ENCODE measurements at regions not wholly inside any gene's neighbourhood (a gene's known extent, or its start where the extent isn't known, plus 50 kb on each side); places are given as distances from the start of the nearest gene placed in this dataset.

GRCh38 chr3:66747696-66748095 lies 246.9 kb upstream of the LRIG1 start:
- no peaks in the 10 kb centered on the region for H3K4me1 ChIP-seq (replicated peaks in 1 of 4; ENCODE audit: control insufficient read depth in 3 of 4, insufficient read depth in 4 of 4, low read length in 3 of 4)
- H2AFZ ChIP-seq (ENCODE audit: low read length): no peak overlapping the region
- H3K56ac ChIP-seq (replicated peaks; ENCODE audit: insufficient read length, low read depth, low read length): no peak overlapping the region
- H2BK5ac ChIP-seq (ENCODE audit: low read depth, low read length): no peak overlapping the region
- no peak overlapping the region for H3K27ac ChIP-seq (ENCODE audit: low read depth, low read length)
- no peaks in the 10 kb centered on the region for H4K20me1 ChIP-seq (replicated peaks in 1 of 2; ENCODE audit: control insufficient read depth in 1 of 2, insufficient read depth in 2 of 2, low read length in 2 of 2)
- no peaks in the 10 kb centered on the region for H3K23me2 ChIP-seq (ENCODE audit: low read depth, low read length)
- H3K14ac ChIP-seq (ENCODE audit: insufficient read length): no peak overlapping the region
- no peaks in the 10 kb centered on the region for H3K79me1 ChIP-seq (ENCODE audit: low read depth, low read length)
- H3K4me3 ChIP-seq (ENCODE audit: extremely low read depth in 1 of 4, insufficient read depth in 2 of 4, low read depth in 3 of 4, low read length in 4 of 4): no peak overlapping the region
- H3K4ac ChIP-seq (replicated peaks; ENCODE audit: insufficient read length, low read depth, low read length): no peak overlapping the region
- no peak overlapping the region for H2BK15ac ChIP-seq (ENCODE audit: low read length)
- H2BK12ac ChIP-seq (ENCODE audit: low read depth, low read length): no peak overlapping the region
- H3K79me2 ChIP-seq (ENCODE audit: control insufficient read depth in 1 of 2, insufficient read depth in 2 of 2, low read length in 2 of 2): no peaks in the 10 kb centered on the region
- H3K9me3 ChIP-seq (ENCODE audit: insufficient read depth in 2 of 2, low read depth in 1 of 2, low read length in 1 of 2): no peaks in the 10 kb centered on the region
- CTCF ChIA-PET (ENCODE audit: partially characterized antibody): interaction anchor here (0.9 to 1.8 kb wide), 5 partner anchors 9 to 340 kb away, joined by 3 to 5 read pairs (median 4); no protein-coding TSS in a partner anchor
- no peak overlapping the region for H4K8ac ChIP-seq (ENCODE audit: extremely low read depth, insufficient read depth, low read length)
- H3K23ac ChIP-seq (ENCODE audit: insufficient read length): no peak overlapping the region
- no peak overlapping the region for H3K18ac ChIP-seq (ENCODE audit: extremely low read depth, low read length)
- no peak overlapping the region for H4K5ac ChIP-seq (ENCODE audit: insufficient read length, low read depth, low read length)
- no peak overlapping the region for H2BK20ac ChIP-seq (ENCODE audit: low read length)
- no peak overlapping the region for H4K91ac ChIP-seq (replicated peaks; ENCODE audit: insufficient read length, low read length)
- POLR2A ChIA-PET (ENCODE audit: partially characterized antibody): no interaction called here
- H3K4me2 ChIP-seq (ENCODE audit: insufficient read depth in 1 of 2, low read depth in 2 of 2, low read length in 2 of 2): no peak overlapping the region
- no peak overlapping the region for H2AK5ac ChIP-seq (ENCODE audit: low read depth, low read length)
- 82% methylated on average over 4 of the region's 4 CpGs; no CpG with 5 or more reads in 1 of the 2 experiments for WGBS, 2 experiments (ENCODE audit: extremely low coverage in 1 of 2, insufficient coverage in 1 of 2, insufficient read length in 1 of 2, insufficient replicate concordance in 2 of 2, low coverage in 1 of 2, low lambda C conversion rate in 2 of 2, missing lambda C conversion rate in 1 of 2)
- no peak for FAIRE-seq
- DNase-seq (ENCODE audit: low read depth in 1 of 2, low spot score in 2 of 2): no peak
- H3K36me3 ChIP-seq (ENCODE audit: control insufficient read depth in 2 of 4, insufficient read depth in 4 of 4, low read length in 3 of 4): no peaks in the 10 kb centered on the region
- H3K9ac ChIP-seq (replicated peaks in 1 of 4; ENCODE audit: extremely low read depth in 1 of 4, low read depth in 3 of 4, low read length in 3 of 4): no peak overlapping the region
- H3K27me3 ChIP-seq (replicated peaks in 1 of 4; ENCODE audit: control insufficient read depth in 3 of 4, extremely low read depth in 1 of 4, insufficient read depth in 3 of 4, low read length in 3 of 4): peaks cover 0 to 2% (median 0%) of the 10 kb centered on the region in 4 experiments; a peak in 1 of 7 replicates
- no peak overlapping the region for H2BK120ac ChIP-seq (replicated peaks; ENCODE audit: low read depth, low read length)
- TF ChIP-seq CTBP2 (IDR thresholded peaks at IDR 0.05; ENCODE audit: borderline replicate concordance, insufficient read depth, insufficient read length, low read length) (no peak), TAF7 (optimal IDR thresholded peaks at IDR 0.05; ENCODE audit: borderline replicate concordance, low read depth, low read length) (no peak), CREB1 (IDR thresholded peaks at IDR 0.05) (no peak), CBX5 (IDR thresholded peaks at IDR 0.05; ENCODE audit: low read depth, low read length) (no peak), SUZ12 (IDR thresholded peaks at IDR 0.05; ENCODE audit: low read length) (no peak), RNF2 (IDR thresholded peaks at IDR 0.05; ENCODE audit: borderline replicate concordance, low read depth, low read length, missing control alignments, poor library complexity, severe bottlenecking) (no peak), GABPA (IDR thresholded peaks at IDR 0.05; ENCODE audit: borderline replicate concordance, insufficient read depth, low read length) (no peak), POU5F1 (IDR thresholded peaks at IDR 0.05; ENCODE audit: low read depth, low read length) (no peak), RFX5 (IDR thresholded peaks at IDR 0.05; ENCODE audit: borderline replicate concordance, low read depth, low read length) (no peak), NANOG (IDR thresholded peaks at IDR 0.05; ENCODE audit: insufficient read depth, low read depth, low read length, poor library complexity, severe bottlenecking) (no peak), ZNF274 (IDR thresholded peaks at IDR 0.05; ENCODE audit: borderline replicate concordance, extremely low read depth, low read length) (no peak), TCF12 (IDR thresholded peaks at IDR 0.05; ENCODE audit: low read depth, low read length) (no peak)
- TF ChIP-seq, protein P1, sequence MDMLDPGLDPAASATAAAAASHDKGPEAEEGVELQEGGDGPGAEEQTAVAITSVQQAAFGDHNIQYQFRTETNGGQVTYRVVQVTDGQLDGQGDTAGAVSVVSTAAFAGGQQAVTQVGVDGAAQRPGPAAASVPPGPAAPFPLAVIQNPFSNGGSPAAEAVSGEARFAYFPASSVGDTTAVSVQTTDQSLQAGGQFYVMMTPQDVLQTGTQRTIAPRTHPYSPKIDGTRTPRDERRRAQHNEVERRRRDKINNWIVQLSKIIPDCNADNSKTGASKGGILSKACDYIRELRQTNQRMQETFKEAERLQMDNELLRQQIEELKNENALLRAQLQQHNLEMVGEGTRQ (IDR thresholded peaks at IDR 0.05; ENCODE audit: low read length): no peak

Data from H1 (cell line).